SU-DHL-6 (cell line): ENCODE measurements at regions not wholly inside any gene's neighbourhood (a gene's known extent, or its start where the extent isn't known, plus 50 kb on each side); places are given as distances from the start of the nearest gene placed in this dataset.

Experiments used
- H2AFZ ChIP-seq: fragments of 200-600 bp; sonication (generic); 2 replicates; pipeline ENCODE4 v1.6.1; 2014; ENCODE audit warnings: low read depth, mild to moderate bottlenecking, moderate library complexity, mixed read lengths, antibody characterized with exemption, low read length; ENCODE audit not compliant: severe bottlenecking
- H3F3A ChIP-seq: fragments of 200-600 bp; shearing (Covaris generic); 2 replicates; pipeline ENCODE4 v1.6.0; 2016; ENCODE audit warnings: antibody characterized with exemption, mild to moderate bottlenecking; ENCODE audit not compliant: insufficient read depth
- H3K27ac ChIP-seq: fragments of 200-600 bp; sonication (generic); 2 replicates; pipeline ENCODE4 v1.5.1; 2016; ENCODE audit warnings: low read depth, mild to moderate bottlenecking, low read length, moderate library complexity, mixed read lengths
- H3K27me3 ChIP-seq: fragments of 200-600 bp; sonication (generic), shearing (Covaris generic); 2 replicates; pipeline ENCODE4 v1.6.0; 2014; ENCODE audit warnings: mild to moderate bottlenecking, low read length
- H3K36me3 ChIP-seq: fragments of 200-600 bp; sonication (generic); 2 replicates; pipeline ENCODE4 v1.6.1; 2014; ENCODE audit warnings: mild to moderate bottlenecking, low read length, mixed read lengths
- H3K4me2 ChIP-seq: fragments of 300-600, 200-600 bp; shearing (Covaris generic), sonication (generic); 2 replicates; pipeline ENCODE4 v1.6.0; 2014; ENCODE audit warnings: low read length, low read depth, mild to moderate bottlenecking; ENCODE audit not compliant: poor library complexity, severe bottlenecking
- H3K4me3 ChIP-seq: fragments of 200-600 bp; sonication (generic); 2 replicates; pipeline ENCODE4 v1.5.1; 2014; ENCODE audit warnings: antibody characterized with exemption, low read length, mild to moderate bottlenecking, mixed read lengths; ENCODE audit not compliant: insufficient read depth, poor library complexity, severe bottlenecking
- H3K79me2 ChIP-seq: fragments of 200-600 bp; sonication (generic); 2 replicates; pipeline ENCODE4 v1.6.1; 2014; ENCODE audit warnings: mild to moderate bottlenecking, low read length, moderate library complexity; ENCODE audit not compliant: insufficient read depth
- H3K9ac ChIP-seq: fragments of 200-600 bp; sonication (generic); 2 replicates; pipeline ENCODE4 v1.7.0; 2014; ENCODE audit warnings: mild to moderate bottlenecking, low read length
- H3K9me2 ChIP-seq: fragments of 200-600 bp; sonication (generic); replicated peaks from 2 replicates; pipeline ENCODE4 v1.6.1; 2014; ENCODE audit warnings: low read length; ENCODE audit not compliant: insufficient read depth
- H3K9me3 ChIP-seq: fragments of 200-600 bp; sonication (generic); 2 replicates; pipeline ENCODE4 v1.6.1; 2014; ENCODE audit warnings: low read length, mixed read lengths; ENCODE audit not compliant: insufficient read depth
- H4K20me1 ChIP-seq: fragments of 200-600 bp; sonication (generic); 2 replicates; pipeline ENCODE4 v1.6.1; 2014; ENCODE audit warnings: low read depth, mild to moderate bottlenecking, antibody characterized with exemption, low read length, moderate library complexity, mixed read lengths
- EZH2phosphoT487 ChIP-seq: fragments of 200-600 bp; sonication (generic), shearing (Covaris generic); conservative IDR thresholded peaks from 2 replicates; pipeline ENCODE4 v1.6.1; 2018; ENCODE audit warnings: mild to moderate bottlenecking, antibody characterized with exemption, low read length, moderate library complexity, mixed read lengths
- TF ChIP-seq, protein P1 (sequence below): fragments of 200-600 bp; sonication (generic); IDR thresholded peaks from one replicate; pipeline ENCODE4 v1.5.1; 2017; ENCODE audit warnings: antibody characterized with exemption, mild to moderate bottlenecking, low read length, moderate library complexity; ENCODE audit not compliant: insufficient read depth, poor library complexity, severe bottlenecking

DNA sequence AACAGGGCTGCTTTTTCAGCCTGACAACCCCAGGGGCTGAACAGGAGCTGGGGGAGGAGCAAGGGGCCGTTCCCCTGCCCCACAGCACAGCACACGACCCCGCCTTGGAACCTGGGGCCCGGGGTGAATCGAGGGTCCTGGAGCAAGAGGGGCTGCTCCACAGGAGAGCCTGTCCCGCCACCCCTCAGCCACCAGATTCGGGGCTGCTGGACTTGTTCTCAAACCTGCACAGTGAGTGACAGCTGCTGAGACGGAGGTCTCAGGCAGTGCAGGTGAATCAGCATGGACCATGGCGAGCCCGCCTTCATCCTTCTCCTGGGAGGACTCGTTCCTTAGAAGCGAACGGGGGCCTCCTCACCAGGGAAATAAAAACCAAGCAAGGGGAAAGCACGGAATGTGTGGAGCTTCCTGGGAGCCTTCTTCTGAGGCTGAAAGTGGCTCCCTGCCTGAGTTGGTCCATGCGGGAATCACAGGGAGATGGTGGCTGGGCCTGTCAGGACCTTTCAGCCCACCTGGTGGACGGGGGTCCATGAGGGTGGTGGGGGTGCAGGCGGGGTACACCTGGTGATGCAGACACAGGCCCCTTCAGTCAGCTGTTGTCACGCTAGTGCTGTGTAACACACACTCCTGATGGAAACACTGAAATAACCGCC lies 125.4 kb downstream of the SIK1 start:
- no peak overlapping the region for H3K4me3 ChIP-seq
- H4K20me1 ChIP-seq: no peaks in the 10 kb centered on the region
- H3K27ac ChIP-seq: no peak overlapping the region
- TF ChIP-seq EZH2phosphoT487: no peak
- TF ChIP-seq, protein P1, sequence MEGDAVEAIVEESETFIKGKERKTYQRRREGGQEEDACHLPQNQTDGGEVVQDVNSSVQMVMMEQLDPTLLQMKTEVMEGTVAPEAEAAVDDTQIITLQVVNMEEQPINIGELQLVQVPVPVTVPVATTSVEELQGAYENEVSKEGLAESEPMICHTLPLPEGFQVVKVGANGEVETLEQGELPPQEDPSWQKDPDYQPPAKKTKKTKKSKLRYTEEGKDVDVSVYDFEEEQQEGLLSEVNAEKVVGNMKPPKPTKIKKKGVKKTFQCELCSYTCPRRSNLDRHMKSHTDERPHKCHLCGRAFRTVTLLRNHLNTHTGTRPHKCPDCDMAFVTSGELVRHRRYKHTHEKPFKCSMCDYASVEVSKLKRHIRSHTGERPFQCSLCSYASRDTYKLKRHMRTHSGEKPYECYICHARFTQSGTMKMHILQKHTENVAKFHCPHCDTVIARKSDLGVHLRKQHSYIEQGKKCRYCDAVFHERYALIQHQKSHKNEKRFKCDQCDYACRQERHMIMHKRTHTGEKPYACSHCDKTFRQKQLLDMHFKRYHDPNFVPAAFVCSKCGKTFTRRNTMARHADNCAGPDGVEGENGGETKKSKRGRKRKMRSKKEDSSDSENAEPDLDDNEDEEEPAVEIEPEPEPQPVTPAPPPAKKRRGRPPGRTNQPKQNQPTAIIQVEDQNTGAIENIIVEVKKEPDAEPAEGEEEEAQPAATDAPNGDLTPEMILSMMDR: no peak
- no peak overlapping the region for H2AFZ ChIP-seq
- H3K4me2 ChIP-seq: no peak overlapping the region
- no peaks in the 10 kb centered on the region for H3K79me2 ChIP-seq
- no peak overlapping the region for H3K9ac ChIP-seq
- H3K27me3 ChIP-seq: no peaks in the 10 kb centered on the region
- no peaks in the 10 kb centered on the region for H3K9me2 ChIP-seq
- H3K9me3 ChIP-seq: no peaks in the 10 kb centered on the region
- no peaks in the 10 kb centered on the region for H3K36me3 ChIP-seq
- H3F3A ChIP-seq: no peaks in the 10 kb centered on the region

DNA sequence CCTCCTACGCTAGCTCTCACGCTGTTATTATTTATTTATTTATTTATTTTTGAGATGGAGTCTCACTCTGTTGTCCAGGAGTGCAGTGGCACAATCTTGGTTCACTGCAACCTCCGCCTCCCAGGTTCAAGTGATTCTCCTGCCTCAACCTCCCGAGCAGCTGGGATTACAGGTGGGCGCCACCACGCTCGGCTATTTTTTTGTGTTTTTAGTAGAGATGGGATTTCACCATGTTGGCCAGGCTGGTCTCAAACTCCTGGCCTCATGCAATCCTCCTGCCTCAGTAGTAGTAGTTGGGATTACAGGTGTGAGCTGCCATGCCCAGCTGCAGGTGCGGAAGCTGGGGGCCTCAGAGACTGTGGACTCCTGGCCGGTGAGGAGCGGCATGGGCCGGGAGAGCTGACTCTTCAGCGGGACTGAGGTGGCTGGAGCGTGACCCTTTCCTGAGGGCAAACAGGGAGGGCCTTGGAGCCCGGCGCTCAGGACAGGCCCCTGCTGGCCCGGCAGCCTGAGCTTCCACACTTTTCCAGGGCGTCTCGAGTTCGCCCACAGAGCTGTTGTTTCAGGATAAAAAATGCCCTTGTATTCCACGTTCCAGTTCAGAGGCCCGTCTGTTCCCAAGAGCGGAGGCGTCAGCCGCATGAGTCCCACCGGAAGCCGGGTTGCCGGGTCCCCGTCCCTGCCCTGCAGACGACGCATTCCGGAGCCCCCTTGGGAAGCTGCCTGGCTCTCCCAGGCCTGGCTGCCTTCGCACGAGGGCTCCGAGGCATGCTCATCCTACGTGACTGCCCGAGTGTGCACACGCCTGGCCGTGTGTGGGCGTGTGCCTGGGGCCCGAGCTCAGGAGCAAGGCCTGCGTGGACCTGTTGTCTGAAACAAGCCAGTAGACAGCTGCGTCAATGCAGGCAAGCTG lies 126.2 kb downstream of the SIK1 start:
- Histone ChIP-seq H3K79me2 (no peaks in the 10 kb centered on the region), H3K9ac (no peak overlapping the region)
- TF ChIP-seq EZH2phosphoT487: no peak

DNA sequence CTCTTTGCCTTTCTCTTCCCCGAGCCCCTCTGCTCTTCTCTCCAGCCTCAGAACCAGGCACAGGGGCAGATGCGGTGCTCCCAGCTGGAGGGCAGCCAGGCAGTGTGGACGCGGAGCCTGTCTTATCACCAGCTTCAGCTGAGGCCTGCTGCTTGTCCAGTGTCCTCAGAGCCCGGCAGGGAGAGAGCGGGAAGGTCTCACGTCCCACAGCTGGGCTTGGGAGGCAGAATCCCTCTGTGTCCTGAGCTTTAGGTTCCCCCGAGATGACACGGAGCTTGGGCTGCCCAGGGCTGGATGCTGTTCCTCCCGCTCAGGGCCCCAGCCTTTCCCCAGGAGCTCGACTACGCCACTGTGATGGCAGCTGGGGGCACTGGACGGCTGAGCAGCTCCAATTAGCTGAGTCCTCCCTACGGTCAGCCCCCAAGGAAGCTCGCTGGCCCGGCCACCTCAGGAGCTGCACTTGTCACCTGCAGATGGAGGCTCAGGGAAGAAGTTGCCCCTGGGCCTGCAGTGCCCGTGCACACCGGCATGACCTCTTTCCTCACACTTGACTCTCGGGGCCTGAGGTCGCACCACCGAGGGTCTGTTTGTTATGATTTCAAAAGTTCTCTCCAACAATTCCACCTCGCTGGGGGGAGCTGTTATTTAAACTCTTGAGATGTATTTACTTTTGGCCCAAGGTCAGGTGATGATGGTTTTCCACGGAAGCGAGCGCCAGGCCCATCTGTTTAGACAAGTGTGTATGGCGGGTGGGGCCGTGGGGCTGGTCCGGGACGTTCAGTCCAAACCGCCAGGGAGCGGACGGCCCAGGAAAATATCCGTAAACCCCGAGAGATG lies 127.3 kb downstream of the SIK1 start:
- H3K9me2 ChIP-seq: no peaks in the 10 kb centered on the region
- no peak for TF ChIP-seq EZH2phosphoT487
- TF ChIP-seq, protein P1: no peak
- no peak overlapping the region for H3K4me3 ChIP-seq
- H3K36me3 ChIP-seq: no peaks in the 10 kb centered on the region
- H3K9ac ChIP-seq: no peak overlapping the region
- no peaks in the 10 kb centered on the region for H3K9me3 ChIP-seq
- H4K20me1 ChIP-seq: no peaks in the 10 kb centered on the region
- no peaks in the 10 kb centered on the region for H3F3A ChIP-seq
- no peak overlapping the region for H2AFZ ChIP-seq
- no peaks in the 10 kb centered on the region for H3K27me3 ChIP-seq
- no peak overlapping the region for H3K27ac ChIP-seq
- H3K79me2 ChIP-seq: no peaks in the 10 kb centered on the region
- H3K4me2 ChIP-seq: no peak overlapping the region

More for the DNA sequence above, 126.2 kb downstream of the SIK1 start:
- Histone ChIP-seq H3F3A (no peaks in the 10 kb centered on the region), H3K4me3 (no peak overlapping the region), H3K4me2 (no peak overlapping the region), H3K9me3 (no peaks in the 10 kb centered on the region), H2AFZ (no peak overlapping the region), H3K27me3 (no peaks in the 10 kb centered on the region), H3K9me2 (no peaks in the 10 kb centered on the region), H4K20me1 (no peaks in the 10 kb centered on the region), H3K36me3 (no peaks in the 10 kb centered on the region), H3K27ac (no peak overlapping the region)
